ENCODE measurements at regions not wholly inside any gene's neighbourhood (a gene's known extent, or its start where the extent isn't known, plus 50 kb on each side); places are given as distances from the start of the nearest gene placed in this dataset.

- TF ChIP-seq CREB1 (CRISPR knock-in tag; IDR thresholded peaks at IDR 0.05; ENCODE audit: low read depth) (no peak), CTCF (conservative IDR thresholded peaks at IDR 0.05; ENCODE audit: low read depth in 2 of 2) (no peak), POLR2AphosphoS5 (IDR thresholded peaks at IDR 0.05; ENCODE audit: low read depth) (no peak), EZH2 (IDR thresholded peaks at IDR 0.05; ENCODE audit: low read depth, unreplicated experiment) (no peak), JUNB (IDR thresholded peaks at IDR 0.05; ENCODE audit: unreplicated experiment) (no peak), ZNF462 (CRISPR knock-in tag; IDR thresholded peaks at IDR 0.05) (no peak), EZH2phosphoT487 (IDR thresholded peaks at IDR 0.05; ENCODE audit: unreplicated experiment) (no peak), REST (IDR thresholded peaks at IDR 0.05; ENCODE audit: unreplicated experiment) (no peak), NANOG (IDR thresholded peaks at IDR 0.05; ENCODE audit: borderline replicate concordance) (no peak), STAT1 (IDR thresholded peaks at IDR 0.05; ENCODE audit: unreplicated experiment) (no peak), ZNF331 (CRISPR knock-in tag; IDR thresholded peaks at IDR 0.05; ENCODE audit: low read depth) (no peak), ETS1 (IDR thresholded peaks at IDR 0.05) (no peak)
Measured at GRCh38 chr21:38965241-38965640, 159.5 kb downstream of the ETS2 start.
